Adrenal gland (tissue), 9 donors: ENCODE measurements at regions not wholly inside any gene's neighbourhood (a gene's known extent, or its start where the extent isn't known, plus 50 kb on each side); places are given as distances from the start of the nearest gene placed in this dataset.

ENCODE experiments used
- DNase-seq, 7 donors: peaks; one replicate each; pipeline ENCODE4 v3.0.0-alpha.2; 2019 to 2020
- H3K27ac ChIP-seq, 5 donors: fragments of 200-600 bp; sonication (generic) in 4 of 5; 1 replicate in 3 of 5; 2 replicates in 2 of 5; pipeline versions ENCODE4 v1.5.1 to v1.8.0; 2016 to 2020; ENCODE audit warnings: mild to moderate bottlenecking in 1 of 5
- H3K27me3 ChIP-seq: fragments of 200-600 bp; 2 replicates; pipeline ENCODE4 v1.8.0; 2021
- H3K36me3 ChIP-seq, 2 donors: fragments of 200-600 bp; replicated peaks in 1 of 2; 1 replicate in 1 of 2; 2 replicates in 1 of 2; pipeline versions ENCODE4 v1.5.1 to v1.8.0; 2018 to 2022
- H3K4me1 ChIP-seq, 2 donors: fragments of 200-600 bp; replicated peaks in 1 of 2; 1 replicate in 1 of 2; 2 replicates in 1 of 2; pipeline versions ENCODE4 v1.5.1 to v1.8.0; 2018 to 2021
- H3K4me3 ChIP-seq, 4 donors: fragments of 200-600 bp; sonication (generic) in 3 of 4; one replicate each; pipeline ENCODE4 v1.5.1; 2016 to 2018
- H3K9me3 ChIP-seq, 3 donors: fragments of 200-600 bp; sonication (generic) in 1 of 3; replicated peaks in 1 of 3; 1 replicate in 2 of 3; 2 replicates in 1 of 3; pipeline versions ENCODE4 v1.5.1 to v1.8.0; 2016 to 2021
- CTCF ChIP-seq, 6 experiments: fragments of 450-650 bp in 4 of 6; fragments of 200-600 bp in 2 of 6; sonication (generic) in 1 of 6; IDR thresholded peaks; 1 replicate in 5 of 6; 2 replicates in 1 of 6; pipeline versions ENCODE4 v1.5.1 to v1.8.0; 2016 to 2021; ENCODE audit warnings: antibody characterized with exemption in 6 of 6, mild to moderate bottlenecking in 2 of 6, moderate library complexity in 1 of 6
- POLR2A ChIP-seq, 2 donors: fragments of 450-650 bp; IDR thresholded peaks; one replicate each; pipeline ENCODE4 v1.6.1; 2017; ENCODE audit warnings: antibody characterized with exemption in 2 of 2, mild to moderate bottlenecking in 2 of 2, moderate library complexity in 1 of 2
- WGBS, 4 donors: extraction: QIAGEN DNeasy Blood & Tissue Kit in 2 of 4; methylation state at CpG; one replicate each; pipeline versions ENCODE4 v1.1.5 to v1.1.7; 2013 to 2017; 5-methylcytosine and 5-hydroxymethylcytosine counted together
- intact Hi-C, 2 donors: fragments of 100-400 bp; cut with DNase I; formaldehyde crosslinking; loops; one replicate each; pipeline versions ENCODE4 v1.14.1 to v1.15.0; 2022 to 2023
- donor health status: healthy with polysubstance abuse.
- donor health status: Bipolar disorder and iron deficiency.
- donor health status: DM: yes; HTN: yes; CAD: no.
- donor health status: DM: no; HTN: no; CAD: no.
- donor health status: DM: no; HTN: no; CAD: no.

DNA sequence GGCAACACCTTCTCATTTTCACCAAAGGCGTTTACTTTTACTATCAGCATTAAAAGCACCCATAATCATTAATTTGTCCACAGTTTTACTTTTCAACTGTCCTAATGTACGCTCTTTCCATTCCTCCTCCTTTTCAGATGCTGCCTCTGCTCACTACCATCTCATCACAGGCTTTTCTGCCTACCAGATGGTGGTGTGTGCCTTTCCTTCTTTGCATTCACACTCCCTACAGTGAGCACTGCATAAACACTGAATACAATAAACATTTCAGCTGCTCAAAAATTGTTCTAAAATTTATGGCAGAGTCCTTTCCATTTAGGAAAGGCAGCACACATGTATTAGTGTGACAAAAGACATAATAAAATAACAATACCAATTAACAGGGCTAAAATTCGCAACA is 435.7 kb downstream of the GXYLT1 start:
- Histone ChIP-seq H3K9me3 (no peaks in the 10 kb centered on the region), H3K27ac (no peak overlapping the region), H3K4me1 (no peaks in the 10 kb centered on the region), H3K36me3 (no peaks in the 10 kb centered on the region), H3K4me3 (no peak overlapping the region), H3K27me3 (no peaks in the 10 kb centered on the region)
- DNase-seq, result no peak
- no peak for TF ChIP-seq CTCF (IDR thresholded peaks at IDR 0.05)
- TF ChIP-seq POLR2A (IDR thresholded peaks at IDR 0.05), result no peak
- WGBS, 4 donors, result 67 to 73% (median 70%) methylated on average over 3 of the region's 3 CpGs
- intact Hi-C loops, result no loop called here

GRCh38 chr12:41706376-41706775 is 438.3 kb downstream of the GXYLT1 start:
- DNase-seq, result no peak
- Histone ChIP-seq H3K9me3 (no peaks in the 10 kb centered on the region), H3K27me3 (no peaks in the 10 kb centered on the region), H3K4me1 (no peaks in the 10 kb centered on the region), H3K36me3 (no peaks in the 10 kb centered on the region), H3K27ac (no peak overlapping the region), H3K4me3 (no peak overlapping the region)
- TF ChIP-seq POLR2A (IDR thresholded peaks at IDR 0.05) (no peak), CTCF (IDR thresholded peaks at IDR 0.05) (no peak)
- WGBS, 4 donors, result 58 to 74% (median 63%) methylated on average over 1 of the region's 1 CpG
- intact Hi-C loops, result no loop called here

- no peak for TF ChIP-seq CTCF (IDR thresholded peaks at IDR 0.05)
- TF ChIP-seq POLR2A (IDR thresholded peaks at IDR 0.05), result no peak
- intact Hi-C loops, result no loop called here
- 50 to 68% (median 55%) methylated on average over 2 of the region's 2 CpGs for WGBS, 4 donors
These were observed 442.6 kb downstream of the GXYLT1 start for GRCh38 chr12:41701943-41702601.

DNA sequence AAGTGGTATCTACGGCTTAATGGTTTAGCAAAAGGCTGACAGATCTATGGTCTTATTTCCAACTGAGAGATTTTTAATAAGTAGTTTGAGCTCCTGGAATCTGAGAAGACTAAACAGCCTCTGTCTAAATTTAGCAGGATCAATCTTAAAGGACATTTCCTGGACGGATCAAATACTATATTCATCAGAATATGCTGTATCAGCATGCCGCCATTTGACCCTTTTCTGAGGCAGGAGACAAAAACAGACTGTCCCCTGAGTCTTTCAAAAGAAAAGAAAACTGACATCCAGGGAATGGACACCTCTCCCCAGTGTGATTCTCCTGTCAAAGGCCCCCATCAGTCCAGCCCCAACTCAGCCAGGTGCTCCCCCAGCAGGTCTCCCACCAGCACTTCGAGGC is 443.7 kb downstream of the GXYLT1 start:
- Histone ChIP-seq H3K4me3 (no peak overlapping the region), H3K27me3 (no peaks in the 10 kb centered on the region), H3K4me1 (no peaks in the 10 kb centered on the region), H3K27ac (no peak overlapping the region), H3K9me3 (no peaks in the 10 kb centered on the region), H3K36me3 (no peaks in the 10 kb centered on the region)
- TF ChIP-seq CTCF (IDR thresholded peaks at IDR 0.05) (no peak), POLR2A (IDR thresholded peaks at IDR 0.05) (no peak)
- intact Hi-C loops, result no loop called here
- WGBS, 4 donors, result 73 to 78% (median 75%) methylated on average over 3 to 4 of the region's 4 CpGs
- no peak for DNase-seq

More at GRCh38 chr12:41701943-41702601, 442.6 kb downstream of the GXYLT1 start:
- Histone ChIP-seq H3K27me3 (no peaks in the 10 kb centered on the region), H3K36me3 (no peaks in the 10 kb centered on the region), H3K4me1 (no peaks in the 10 kb centered on the region), H3K27ac (no peak overlapping the region), H3K4me3 (no peak overlapping the region), H3K9me3 (no peaks in the 10 kb centered on the region)
- no peak for DNase-seq
